Stimulated activated CD8-positive, alpha-beta memory T cell treated with anti-CD3 and anti-CD28 coated beads, Interleukin-7, amount 100 ng/mL, for 48 hours (primary cell): ENCODE measurements at regions not wholly inside any gene's neighbourhood (a gene's known extent, or its start where the extent isn't known, plus 50 kb on each side); places are given as distances from the start of the nearest gene placed in this dataset.

Source experiments
- DNase-seq, 2 donors: peaks; one replicate each; pipeline ENCODE4 v3.0.0-alpha.2; 2020; ENCODE audit warnings: low read depth in 1 of 2; ENCODE audit errors: extremely low read depth in 1 of 2

DNA sequence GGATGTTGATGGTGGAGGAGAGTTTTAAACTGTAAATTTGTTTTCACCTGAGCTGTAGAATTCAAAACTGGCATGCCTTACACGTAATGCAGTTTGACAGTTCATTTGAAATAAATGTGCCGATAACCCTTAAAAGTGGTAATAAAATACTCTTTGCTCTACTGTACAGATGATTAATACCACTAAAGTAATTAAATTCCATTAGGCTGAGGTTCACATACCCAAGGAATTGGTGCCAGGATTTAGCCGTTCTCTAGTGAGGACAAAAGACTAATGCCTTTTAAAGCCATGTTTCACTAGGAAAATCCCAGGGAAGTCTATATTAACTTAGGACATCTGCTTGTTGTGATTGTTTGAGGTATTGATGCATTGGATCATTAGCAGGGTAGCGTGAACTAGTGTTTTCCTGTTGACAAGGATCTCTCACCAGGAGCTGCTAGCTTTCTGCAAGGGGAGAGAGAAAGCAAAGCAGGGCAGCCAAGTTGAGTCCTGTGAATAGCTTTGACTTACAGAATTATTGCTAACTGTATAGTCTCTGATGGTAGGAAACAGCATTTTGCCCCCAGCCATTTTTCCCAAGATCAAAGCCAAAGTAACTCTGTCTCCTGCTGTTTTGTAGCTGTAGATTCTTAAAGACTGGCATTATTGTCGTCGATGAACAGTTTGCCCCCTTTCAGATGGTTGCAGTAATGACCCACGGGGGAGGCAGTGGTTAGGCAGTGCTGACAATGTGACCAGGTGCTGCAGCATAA is 280.9 kb upstream of the FANCL start:
- DNase-seq: no peak

DNA sequence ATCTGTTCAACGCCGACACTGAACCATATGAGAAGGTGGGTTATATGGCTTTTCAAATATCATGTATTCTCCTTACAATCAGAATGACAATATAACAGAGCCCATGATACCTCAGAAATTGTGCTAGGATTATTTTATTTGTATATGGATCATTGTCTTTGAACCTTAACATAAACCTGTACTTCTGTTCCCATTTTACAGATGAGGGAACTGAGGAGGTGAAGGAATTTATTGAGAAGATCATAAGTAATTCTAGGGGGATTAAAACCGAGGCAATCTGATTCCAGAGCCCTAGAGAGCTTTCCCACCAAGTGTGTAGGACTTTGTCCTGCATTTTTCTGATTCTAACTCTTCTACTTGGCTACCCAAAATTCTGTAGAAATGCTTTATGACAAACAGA is 279.8 kb upstream of the FANCL start:
- DNase-seq: no peak

DNA sequence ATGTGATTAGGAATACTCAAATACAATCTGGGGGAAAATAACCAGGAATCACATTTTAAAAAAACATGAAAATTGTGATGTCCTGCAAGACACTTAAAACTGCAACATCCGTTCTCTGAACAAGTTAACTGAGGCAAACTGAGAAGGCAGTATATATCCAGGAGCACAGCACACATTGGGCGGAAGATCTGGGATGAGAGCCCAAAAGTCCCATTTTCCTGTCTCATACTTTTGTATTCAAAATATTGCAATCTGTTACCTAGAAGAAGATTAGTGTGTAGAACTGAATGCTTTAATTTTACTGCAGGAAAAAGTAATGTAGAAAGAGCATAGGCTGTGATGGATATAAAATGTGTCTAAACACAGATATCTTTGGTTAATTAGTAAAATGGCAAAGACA is 276.8 kb upstream of the FANCL start:
- DNase-seq: no peak

DNA sequence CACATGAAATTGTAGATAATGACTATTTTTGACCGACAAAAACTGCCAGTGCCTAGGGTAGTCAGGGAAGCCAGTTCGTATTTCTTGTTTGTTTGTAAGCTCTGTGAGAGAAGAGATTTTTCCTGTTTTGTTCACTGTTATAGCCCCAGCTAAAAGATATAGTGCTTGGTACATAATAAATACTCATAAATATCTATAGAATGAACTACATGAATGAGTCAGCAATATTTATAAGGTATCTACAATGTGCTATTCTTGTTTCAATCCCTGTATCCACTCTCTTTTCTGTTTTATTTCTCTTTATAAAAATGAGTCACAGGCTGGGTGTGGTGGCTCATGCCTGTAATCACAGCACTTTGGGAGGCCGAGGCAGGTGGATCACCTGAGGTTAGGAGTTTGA is 275.6 kb upstream of the FANCL start:
- no peak for DNase-seq

DNA sequence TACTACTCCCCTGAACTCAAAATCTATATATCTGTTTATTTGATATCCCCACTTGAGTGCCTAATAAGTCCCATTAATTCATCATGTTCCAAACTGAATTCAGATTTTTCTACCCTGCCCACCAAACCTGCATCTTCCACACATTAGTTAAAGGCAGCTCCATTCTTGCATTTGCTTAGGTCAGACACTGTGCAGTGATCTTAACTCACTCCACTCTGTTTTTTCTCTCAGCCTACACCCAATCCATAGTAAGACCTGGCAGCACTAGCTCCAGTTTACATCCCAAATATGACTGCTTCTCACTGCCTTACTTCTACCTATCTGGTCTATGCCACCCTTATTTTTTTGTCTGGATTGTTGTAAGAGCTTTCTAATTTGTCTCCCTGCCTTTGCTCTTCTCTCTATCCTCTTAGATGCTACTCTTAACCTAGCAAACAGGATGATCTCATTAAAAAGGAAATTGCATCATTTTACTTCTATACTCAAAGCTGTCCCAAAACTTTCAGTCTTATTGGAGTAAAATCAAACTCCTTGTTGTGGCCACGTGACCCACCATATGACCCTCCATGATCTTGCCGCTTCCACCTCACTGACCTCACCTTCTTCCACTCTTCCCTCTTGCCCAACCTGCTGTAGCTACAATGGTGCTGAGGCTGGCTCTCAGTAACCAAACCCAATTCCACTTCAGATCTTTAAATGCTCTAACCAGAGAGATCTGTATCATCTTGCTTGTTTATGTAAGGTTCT is 274.9 kb upstream of the FANCL start:
- DNase-seq: no peak

DNA sequence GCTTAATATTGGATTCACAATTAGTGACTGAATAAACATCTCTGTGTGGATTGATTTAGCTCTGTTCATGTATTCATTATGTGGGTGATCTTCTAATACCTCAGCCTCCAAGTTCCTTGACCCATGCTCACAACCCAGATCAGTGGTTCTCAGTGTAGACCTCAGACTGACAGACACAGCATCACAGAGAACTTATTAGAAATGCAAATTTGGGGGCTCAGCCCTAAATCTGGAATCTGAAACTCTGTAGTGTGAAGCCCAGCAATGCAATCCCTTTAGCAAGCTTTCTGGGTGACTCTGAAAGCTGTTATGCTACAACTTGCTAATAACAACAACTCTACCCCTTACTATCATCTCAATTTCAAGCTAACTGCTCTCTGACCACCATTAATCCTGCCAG is 273.1 kb upstream of the FANCL start:
- no peak for DNase-seq

DNA sequence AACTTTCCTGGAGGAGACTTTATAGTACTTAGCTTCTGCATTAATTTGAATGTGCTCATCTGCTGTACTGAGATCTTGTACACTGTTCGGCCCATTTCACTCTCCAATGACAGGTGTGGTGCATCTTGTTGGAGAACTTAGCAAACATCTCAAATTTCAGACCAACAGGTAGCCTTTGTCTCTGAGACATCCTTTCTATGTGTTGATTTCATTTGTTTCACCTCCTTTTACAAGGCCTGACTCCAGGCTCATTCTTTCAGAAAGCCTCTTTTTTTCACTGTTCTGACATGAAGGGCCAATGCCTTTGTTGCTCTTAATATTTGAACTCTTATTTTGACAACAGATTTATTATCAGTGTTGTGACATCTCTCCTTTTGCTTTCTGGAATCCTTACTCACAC is 271.8 kb upstream of the FANCL start:
- DNase-seq: no peak

DNA sequence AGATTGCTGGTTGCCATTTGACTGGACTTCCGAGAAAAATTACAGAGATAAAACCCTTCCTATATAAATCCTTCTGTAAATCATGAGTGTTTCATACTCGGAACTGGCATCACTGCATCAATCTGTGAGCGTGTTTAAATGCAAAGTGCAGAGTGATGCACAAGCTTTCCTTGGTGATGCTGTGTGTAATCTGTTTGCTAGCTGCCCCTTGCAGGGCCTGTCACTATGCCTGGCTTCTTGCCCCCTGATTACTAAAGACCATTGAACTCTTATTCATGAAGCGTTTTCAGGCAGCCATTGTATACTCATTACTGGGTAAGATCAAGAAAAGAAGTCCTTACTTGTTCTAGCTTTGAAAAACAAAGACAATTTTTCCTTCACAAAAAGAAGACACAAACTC is 266.9 kb upstream of the FANCL start:
- no peak for DNase-seq

DNA sequence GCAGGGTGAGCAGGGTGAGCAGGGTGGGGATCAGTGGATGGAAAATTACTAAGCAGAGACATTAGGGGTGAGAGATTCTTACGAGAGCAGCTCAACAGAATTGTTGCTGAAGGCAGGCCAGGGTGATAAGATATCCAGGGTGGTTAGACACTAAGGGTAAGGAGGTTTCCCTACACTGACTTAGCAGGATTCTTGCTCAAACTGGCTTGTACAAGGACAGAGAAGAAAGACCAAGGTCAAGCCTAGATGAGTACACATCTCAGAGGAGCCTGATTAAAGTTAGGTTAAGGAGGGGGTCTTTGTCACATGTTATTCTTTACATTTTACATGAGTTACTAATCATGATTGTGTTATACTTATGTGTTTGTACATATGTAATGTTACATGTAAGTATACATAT is 262.8 kb upstream of the FANCL start:
- no peak for DNase-seq

DNA sequence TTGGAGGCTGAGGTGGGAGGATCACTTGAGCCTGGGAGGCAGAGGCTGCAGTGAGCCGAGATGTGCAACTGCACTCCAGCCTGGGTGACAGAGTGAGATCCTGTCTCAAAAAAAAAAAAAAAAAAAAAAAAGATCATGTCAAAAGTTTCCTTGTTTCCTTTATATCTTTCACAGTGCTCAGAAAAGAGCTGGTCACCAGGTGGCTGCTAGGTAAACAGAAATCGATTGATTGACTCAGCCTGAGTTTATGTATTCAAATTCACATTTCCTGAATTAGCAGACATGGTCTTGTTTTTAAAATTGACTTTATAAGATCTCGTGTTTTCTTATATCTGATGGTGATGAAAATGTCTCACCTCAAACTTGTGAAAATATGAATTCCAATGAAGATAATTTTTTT is 261.8 kb upstream of the FANCL start:
- no peak for DNase-seq

DNA sequence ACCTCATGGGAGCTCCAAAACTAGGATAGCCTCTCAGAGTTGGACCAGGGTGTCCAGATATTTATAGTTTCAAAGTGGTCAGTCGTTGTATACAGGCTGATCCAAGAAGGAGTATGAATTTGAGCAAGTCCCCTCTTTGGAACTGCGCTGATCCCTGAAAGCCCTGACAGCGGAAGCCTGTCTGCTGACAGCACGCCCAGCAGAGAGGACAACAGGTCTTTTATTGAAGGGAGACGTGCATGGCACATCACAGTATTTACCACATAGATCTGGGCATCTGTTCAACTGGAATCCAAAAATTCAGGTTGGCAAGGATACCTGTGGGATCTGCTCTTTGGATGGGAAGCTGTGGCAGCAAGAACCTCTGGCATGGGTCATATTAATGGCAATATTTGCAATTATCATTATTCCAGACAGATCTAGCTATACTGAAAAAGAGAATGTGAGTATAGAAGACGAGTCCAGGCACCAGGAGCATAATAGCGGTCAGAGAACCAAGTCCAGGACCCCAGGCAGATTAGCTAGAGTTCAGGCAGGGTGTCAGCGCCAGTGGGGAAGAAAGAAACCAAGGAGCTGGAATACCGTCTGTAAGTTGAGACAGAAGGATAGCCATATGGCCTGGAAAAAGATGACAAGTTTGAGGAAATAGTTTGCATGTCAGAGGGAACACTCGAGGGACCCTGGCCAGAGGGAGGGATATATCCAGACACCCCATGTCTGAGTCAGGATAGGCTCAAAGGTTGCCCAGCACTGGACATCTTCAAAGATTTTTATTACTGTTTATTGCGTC is 260.4 kb upstream of the FANCL start:
- DNase-seq: no peak

DNA sequence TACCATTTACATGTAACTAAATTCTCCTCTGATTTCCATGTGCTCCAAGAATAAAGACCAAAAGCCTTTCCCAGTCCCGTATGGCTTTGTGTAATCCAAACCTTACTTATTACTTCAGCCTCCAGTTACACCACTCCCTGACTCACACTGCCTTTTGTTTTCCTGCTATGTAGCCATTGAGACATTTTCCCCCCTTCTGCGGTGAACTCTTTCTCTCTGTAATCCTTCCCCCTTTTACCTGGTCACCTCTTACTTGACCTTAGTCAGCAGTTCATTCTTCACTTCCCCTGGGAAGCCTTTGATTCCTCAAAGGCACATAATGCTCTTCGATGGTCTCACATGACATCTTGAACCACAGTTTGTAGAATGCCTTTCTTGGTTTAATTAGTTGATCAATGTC is 256.0 kb upstream of the FANCL start:
- DNase-seq: no peak

DNA sequence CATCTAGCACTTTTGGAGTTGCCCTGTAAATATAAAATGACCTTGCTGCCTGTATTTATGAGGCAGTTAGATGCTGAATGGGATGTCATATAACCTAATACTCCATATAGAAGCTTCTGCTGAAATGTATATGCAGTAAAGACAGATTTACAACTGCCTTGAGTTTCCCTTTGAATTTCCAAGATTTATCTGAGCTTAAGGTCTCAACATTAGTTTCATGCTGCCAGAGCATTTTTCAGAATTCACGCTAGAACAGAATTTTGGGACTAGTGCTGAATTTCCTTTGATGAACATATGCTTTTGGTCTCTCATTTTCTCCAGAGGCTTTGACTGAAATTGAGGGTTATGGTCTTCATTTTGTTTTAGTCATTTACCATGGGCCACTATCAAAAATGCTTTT is 254.7 kb upstream of the FANCL start:
- DNase-seq: no peak

DNA sequence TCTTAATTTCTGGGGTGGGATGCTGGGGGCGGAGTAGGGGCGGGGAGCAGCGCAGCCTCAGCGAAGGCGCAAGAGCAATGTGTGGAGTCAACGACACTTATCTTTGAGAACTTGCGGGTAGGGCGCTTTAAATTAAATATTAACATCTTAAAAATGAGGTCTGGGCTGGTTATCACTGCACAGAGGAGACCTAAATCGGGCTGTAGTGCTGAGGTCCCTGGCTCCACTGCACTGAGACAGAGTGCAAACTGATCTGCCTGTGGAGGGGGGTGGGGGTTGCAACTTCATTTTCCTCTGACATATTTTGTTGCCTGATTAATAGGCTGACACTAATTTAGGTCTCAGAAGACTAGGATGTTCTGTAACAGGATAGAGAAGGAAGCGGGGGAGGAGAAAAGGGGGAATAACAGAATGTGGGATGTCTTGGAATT is 253.0 kb upstream of the FANCL start:
- DNase-seq: no peak

DNA sequence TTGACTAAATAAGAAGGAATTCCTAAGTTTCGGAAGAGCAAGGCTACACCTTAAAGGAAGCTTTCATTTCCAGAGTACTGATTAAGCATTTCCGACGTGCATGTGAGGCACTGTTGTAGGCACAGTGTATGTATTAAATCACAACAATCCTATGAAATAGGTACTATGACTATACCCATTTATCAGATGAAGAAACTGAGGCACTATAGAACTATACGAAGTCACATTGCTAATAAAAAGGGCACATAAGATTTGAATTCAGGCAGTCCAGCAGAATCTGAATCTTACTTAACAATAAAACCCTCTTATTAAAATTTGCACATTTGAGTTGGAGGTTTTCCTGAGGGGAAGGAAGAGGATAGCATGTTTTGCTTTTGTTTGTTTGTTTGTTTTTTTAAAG is 243.5 kb upstream of the FANCL start:
- no peak for DNase-seq

DNA sequence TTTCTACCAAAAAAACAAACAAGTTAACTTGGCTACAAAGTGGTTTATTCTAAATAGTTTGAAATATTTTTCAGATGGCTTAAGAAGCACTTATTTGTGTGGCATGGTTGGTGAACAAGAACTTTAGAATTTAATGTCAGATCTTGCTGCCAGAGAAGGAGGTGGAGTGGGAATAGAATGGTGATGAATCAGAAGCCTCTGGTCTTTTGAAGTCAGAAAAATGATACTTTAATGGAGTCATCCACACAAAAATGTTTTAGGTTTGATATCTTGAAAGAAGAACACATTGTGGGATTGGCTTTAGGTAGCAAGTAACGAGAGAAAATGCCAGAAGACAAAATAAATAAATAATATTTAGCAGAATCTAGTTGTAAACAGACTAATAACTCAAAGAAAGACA is 243.1 kb upstream of the FANCL start:
- no peak for DNase-seq

DNA sequence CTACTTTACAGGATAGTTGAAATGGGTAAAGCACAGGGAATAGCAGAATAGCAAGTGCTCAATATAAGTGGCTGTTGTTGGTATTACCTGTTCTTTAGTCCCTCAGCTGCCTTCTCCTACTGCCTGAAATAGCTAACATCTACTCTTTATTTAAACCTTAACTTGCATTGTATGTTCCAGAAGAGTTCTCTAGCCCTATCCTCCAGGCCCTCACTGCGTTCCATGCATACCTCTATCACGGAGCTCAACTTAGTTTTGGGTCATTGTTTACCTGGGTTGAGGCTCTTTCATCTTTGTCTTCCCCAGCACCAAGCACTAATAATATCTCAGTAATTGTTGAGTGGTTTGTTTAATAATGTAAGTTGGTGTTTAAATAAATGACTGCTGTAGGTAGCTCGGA is 242.2 kb upstream of the FANCL start:
- DNase-seq: no peak

DNA sequence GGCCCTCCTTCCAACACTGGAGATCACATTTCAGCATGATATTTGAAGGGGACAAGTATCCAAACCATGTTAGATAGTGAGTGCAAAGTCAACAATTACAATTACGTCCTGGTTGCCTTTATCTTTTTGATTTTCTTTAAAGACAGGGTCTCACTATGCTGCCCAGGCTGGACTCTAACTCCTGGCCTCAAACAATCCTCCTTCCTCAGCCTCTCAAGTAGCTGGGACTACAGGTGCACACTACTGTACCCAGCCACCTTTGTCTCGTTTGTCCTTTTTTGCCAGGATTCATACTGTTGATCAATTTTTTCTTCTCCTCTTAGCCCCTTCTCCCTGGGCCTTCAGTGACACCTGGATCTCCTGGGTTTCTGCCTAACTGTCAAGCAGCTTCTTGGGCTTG is 240.5 kb upstream of the FANCL start:
- DNase-seq: no peak

DNA sequence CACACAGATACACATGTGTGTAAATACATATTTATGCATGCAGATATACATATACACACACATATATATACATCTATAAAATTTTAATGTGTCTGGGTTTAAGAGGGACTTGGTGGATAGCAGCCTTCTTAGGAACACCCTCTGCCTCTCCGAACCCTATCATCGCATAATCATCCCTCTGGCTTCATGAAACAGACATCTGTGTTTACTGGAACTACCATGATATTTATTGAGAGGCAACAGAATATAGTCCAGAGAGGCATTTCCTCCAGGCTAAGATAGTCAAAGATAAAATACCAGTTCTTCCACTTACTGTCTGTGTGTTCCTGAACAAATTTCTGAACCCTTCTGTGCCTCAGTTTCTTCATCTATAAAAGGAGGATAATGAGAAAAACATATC is 239.0 kb upstream of the FANCL start:
- DNase-seq: no peak

DNA sequence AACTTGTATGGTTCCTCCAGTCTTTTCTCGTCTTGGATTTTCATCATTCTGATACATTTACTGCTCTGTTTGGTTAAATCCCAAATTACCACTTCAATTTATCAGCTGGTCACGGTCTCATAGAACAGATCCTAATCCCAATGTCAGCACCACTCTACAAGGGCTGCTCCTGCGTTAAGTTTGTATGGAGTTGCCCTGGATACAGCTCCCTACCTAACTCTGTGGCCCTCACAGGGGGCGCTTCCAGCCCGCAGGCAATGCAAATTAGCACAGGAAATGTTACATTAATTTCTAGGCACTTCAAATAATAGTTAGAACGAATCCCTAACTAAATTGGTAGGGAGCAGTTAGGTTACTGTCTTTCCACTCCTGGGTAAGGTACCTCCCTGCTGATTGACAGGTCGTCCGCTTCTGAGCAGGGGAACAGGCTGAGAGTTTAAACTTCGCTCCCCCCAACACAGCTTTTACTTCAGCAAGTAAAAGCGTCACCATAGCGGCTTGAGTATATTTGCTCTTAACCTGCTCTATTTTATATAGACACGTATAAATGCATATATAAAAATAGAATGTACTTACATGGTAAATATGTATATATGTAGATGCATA is 238.5 kb upstream of the FANCL start:
- no peak for DNase-seq

DNA sequence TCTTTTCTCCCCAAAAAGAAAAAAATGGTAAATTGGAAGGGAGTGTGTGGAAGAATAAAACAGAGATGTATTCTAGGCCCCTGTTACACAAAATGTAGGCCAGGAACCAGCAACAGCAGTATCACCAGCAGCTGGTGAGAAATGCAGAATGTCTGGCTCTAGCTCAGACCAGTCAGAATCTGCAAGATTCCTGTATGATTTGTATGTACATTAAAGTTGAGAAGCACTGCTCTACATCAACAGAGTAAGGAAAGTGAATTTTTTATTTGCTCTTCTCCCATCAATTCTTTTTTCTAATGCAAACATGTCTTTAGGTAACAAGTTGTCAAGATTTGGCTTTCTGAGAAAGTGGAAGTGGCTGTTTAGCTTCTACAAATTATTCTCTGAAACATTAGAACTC is 235.4 kb upstream of the FANCL start:
- no peak for DNase-seq
